GM13976 (cell line): ENCODE measurements at regions not wholly inside any gene's neighbourhood (a gene's known extent, or its start where the extent isn't known, plus 50 kb on each side); places are given as distances from the start of the nearest gene placed in this dataset.

Experiments used
- DNase-seq: peaks from one replicate; pipeline ENCODE4 v3.0.0; 2012; ENCODE audit warnings: low spot score
- CTCF ChIP-seq: IDR thresholded peaks from 2 replicates; pipeline ENCODE4 v1.5.1; 2012; ENCODE audit warnings: borderline replicate concordance, mild to moderate bottlenecking; ENCODE audit not compliant: insufficient read depth; ENCODE audit errors: extremely low read depth, missing control alignments, control extremely low read depth
- in situ Hi-C: fragments of 300-500 bp; cut with MboI; formaldehyde crosslinking; loops from one replicate; pipeline ENCODE4 v1.12.0; 2022; ENCODE audit warnings: low sequenced_read_pairs, mixed read lengths, inconsistent platforms; ENCODE audit not compliant: unreplicated experiment

DNA sequence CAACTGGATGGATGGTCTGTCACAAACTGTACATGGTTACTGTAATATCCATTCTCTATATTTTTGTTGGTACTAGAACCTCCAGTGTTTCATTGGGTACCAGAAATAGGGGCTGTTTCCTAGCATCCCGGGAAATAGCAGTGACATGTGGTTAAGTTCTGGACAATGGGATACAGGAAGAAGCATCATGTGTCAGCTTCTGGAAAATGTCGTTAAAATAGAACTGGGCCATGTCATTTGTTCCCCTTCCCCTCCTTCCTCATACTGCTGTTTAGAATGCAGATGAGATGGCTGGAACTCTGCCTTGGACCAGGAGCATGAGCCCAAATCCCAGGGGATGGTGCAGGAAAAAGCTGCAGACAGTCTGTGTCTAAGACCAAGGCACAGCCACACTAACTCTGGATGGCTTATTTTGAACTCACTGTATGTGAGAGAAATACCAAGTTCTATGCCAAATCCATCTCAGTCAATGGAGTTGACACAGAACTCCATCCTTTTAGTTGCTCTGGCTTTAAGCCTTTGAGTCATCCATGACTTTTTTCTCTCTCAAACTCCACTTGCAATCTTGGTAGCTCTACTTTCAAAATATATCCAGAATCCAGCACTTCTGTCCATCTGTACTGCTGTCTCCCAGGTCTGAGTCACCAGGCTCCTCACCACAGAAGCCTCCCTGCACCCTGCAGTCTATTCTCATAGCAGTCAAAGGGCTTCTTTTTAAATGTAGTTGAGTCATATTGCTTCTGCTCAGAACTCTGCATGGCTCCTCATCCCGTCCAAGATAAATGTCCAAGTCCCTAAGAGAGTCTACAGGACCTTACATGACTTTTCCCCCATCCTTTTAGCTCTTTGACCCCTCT, 184.2 kb downstream of the NSG2 start:
- DNase-seq, result no peak
- in situ Hi-C loops, result no loop called here
- TF ChIP-seq CTCF, result no peak

DNA sequence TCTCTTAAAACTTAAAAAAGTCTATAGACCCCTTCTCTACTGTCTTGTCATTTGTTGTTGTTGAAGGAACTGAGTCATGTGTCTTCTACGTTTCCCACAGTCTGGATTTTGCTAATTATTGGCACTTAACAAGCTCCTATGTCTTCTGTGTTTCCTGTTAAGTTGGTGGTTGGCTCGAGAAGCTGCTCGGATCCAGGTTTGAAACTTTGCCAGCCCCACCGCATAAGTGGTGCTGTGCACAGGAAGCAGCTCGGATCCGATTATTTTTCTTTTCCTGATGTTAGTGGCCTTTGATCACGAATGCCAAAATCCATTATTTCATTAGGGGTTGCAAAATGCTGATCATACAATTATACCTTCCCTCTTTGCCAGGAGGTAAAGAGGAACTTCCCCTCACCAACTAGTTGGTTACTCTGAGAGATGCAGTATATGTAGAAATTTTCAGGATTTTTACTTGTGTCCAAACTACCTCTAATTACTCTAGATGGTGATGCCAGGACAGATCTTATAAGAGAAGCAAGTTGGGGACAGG, 186.5 kb downstream of the NSG2 start:
- in situ Hi-C loops, result no loop called here
- DNase-seq, result no peak
- no peak for TF ChIP-seq CTCF

GRCh38 chr5:174234388-174234787, 188.9 kb downstream of the NSG2 start:
- no peak for TF ChIP-seq CTCF
- in situ Hi-C loops, result no loop called here
- no peak for DNase-seq

GRCh38 chr5:174235221-174236011, 189.9 kb downstream of the NSG2 start:
- no peak for DNase-seq
- in situ Hi-C loops, result no loop called here
- TF ChIP-seq CTCF, result no peak

GRCh38 chr5:174236070-174236469, 190.6 kb downstream of the NSG2 start:
- no peak for DNase-seq
- TF ChIP-seq CTCF, result no peak
- in situ Hi-C loops, result no loop called here

GRCh38 chr5:174239718-174240117, 194.2 kb downstream of the NSG2 start:
- in situ Hi-C loops, result no loop called here
- TF ChIP-seq CTCF, result no peak
- DNase-seq, result no peak
